Tibial nerve (tissue), 4 donors: ENCODE measurements at regions not wholly inside any gene's neighbourhood (a gene's known extent, or its start where the extent isn't known, plus 50 kb on each side); places are given as distances from the start of the nearest gene placed in this dataset.

Source experiments
- DNase-seq, 2 donors: peaks; one replicate each; pipeline ENCODE4 v3.0.0-alpha.2; 2019; ENCODE audit warnings: low spot score in 2 of 2
- H3K27ac ChIP-seq, 4 donors: fragments of 200-600 bp; sonication (generic) in 3 of 4; one replicate each; pipeline ENCODE4 v1.5.1; 2017 to 2019; ENCODE audit warnings: mild to moderate bottlenecking in 1 of 4
- H3K27me3 ChIP-seq, 2 donors: fragments of 200-600 bp; sonication (generic) in 1 of 2; one replicate each; pipeline versions ENCODE4 v1.5.1 to v1.6.0; 2017 to 2019
- H3K36me3 ChIP-seq, 3 donors: fragments of 200-600 bp; sonication (generic); one replicate each; pipeline ENCODE4 v1.5.1; 2018 to 2019
- H3K4me1 ChIP-seq, 4 donors: fragments of 200-600 bp; sonication (generic) in 3 of 4; one replicate each; pipeline ENCODE4 v1.5.1; 2017 to 2019
- H3K4me3 ChIP-seq, 4 donors: fragments of 200-600 bp; sonication (generic) in 3 of 4; one replicate each; pipeline ENCODE4 v1.5.1; 2017 to 2019; ENCODE audit warnings: mild to moderate bottlenecking in 1 of 4, moderate library complexity in 1 of 4
- H3K9me3 ChIP-seq, 4 donors: fragments of 200-600 bp; sonication (generic) in 3 of 4; one replicate each; pipeline ENCODE4 v1.5.1; 2017 to 2019
- EP300 ChIP-seq, 2 donors: sonication (generic); formaldehyde crosslinking; IDR thresholded peaks; one replicate each; pipeline ENCODE4 v1.6.1; 2017; ENCODE audit warnings: antibody characterized with exemption in 2 of 2, mild to moderate bottlenecking in 1 of 2
- POLR2A ChIP-seq, 2 donors: fragments of 450-650 bp; IDR thresholded peaks; one replicate each; pipeline ENCODE4 v1.6.1; 2017; ENCODE audit warnings: antibody characterized with exemption in 2 of 2, mild to moderate bottlenecking in 2 of 2, moderate library complexity in 2 of 2
- WGBS, 2 donors: methylation state at CpG; one replicate each; pipeline ENCODE4 v1.1.5; 2018; 5-methylcytosine and 5-hydroxymethylcytosine counted together
- TF ChIP-seq, protein P1 (sequence below), 5 experiments: fragments of 200-600 bp in 3 of 5; fragments of 450-650 bp in 2 of 5; sonication (generic) in 3 of 5; IDR thresholded peaks; one replicate each; pipeline ENCODE4 v1.5.1; 2016 to 2019; ENCODE audit warnings: antibody characterized with exemption in 5 of 5, mild to moderate bottlenecking in 3 of 5, moderate library complexity in 2 of 5

DNA sequence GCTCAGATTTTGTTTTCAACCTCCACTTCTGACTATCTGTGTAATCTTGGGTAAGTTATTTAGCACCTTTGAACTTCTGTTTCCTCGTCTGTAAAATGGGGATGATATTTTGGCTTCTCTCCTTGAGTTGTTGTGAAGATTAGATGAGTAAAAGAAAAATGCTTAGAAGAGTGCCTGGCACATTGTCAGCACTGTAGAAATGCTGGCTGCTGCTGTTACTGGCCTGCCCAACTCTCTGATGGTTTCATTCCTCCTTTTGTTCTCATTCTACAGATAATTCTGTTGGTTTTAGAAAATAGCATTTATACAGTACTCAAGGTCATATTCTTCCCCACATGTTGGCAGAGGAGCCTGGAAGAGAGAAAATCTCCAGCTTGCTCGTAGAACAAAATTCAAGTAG is 547.2 kb upstream of the JAG1 start:
- 38 to 39% methylated on average over 2 of the region's 2 CpGs for WGBS, 2 donors
- Histone ChIP-seq H3K9me3 (no peaks in the 10 kb centered on the region), H3K4me1 (peaks cover 0 to 14% (median 2%) of the 10 kb centered on the region in 4 donors), H3K36me3 (no peaks in the 10 kb centered on the region), H3K27me3 (no peaks in the 10 kb centered on the region), H3K27ac (no peak overlapping the region), H3K4me3 (no peak overlapping the region)
- no peak for DNase-seq
- no peak for TF ChIP-seq POLR2A (IDR thresholded peaks at IDR 0.05)
- no peak for TF ChIP-seq EP300 (IDR thresholded peaks at IDR 0.05)
- TF ChIP-seq, protein P1, sequence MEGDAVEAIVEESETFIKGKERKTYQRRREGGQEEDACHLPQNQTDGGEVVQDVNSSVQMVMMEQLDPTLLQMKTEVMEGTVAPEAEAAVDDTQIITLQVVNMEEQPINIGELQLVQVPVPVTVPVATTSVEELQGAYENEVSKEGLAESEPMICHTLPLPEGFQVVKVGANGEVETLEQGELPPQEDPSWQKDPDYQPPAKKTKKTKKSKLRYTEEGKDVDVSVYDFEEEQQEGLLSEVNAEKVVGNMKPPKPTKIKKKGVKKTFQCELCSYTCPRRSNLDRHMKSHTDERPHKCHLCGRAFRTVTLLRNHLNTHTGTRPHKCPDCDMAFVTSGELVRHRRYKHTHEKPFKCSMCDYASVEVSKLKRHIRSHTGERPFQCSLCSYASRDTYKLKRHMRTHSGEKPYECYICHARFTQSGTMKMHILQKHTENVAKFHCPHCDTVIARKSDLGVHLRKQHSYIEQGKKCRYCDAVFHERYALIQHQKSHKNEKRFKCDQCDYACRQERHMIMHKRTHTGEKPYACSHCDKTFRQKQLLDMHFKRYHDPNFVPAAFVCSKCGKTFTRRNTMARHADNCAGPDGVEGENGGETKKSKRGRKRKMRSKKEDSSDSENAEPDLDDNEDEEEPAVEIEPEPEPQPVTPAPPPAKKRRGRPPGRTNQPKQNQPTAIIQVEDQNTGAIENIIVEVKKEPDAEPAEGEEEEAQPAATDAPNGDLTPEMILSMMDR (IDR thresholded peaks at IDR 0.05) = no peak

DNA sequence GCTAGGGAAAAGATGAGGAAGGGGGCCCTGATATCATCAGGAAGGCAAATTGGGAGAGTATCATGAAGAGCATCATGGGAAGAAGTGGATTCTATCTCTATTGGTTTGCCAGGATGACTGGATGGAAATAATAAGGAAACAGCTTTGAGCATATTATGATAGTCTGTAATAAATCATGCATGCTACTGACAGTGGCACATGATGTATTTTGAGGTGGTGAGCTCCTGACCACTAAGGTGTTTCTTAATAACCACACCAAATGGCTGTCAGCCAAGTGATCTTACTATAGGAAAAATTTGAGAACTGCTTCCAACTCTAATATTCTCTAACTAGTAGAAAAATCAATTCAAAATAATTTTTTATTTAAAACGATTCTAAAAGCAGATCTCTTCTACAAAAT is 548.4 kb upstream of the JAG1 start:
- Histone ChIP-seq H3K27ac (no peak overlapping the region), H3K36me3 (no peaks in the 10 kb centered on the region), H3K27me3 (no peaks in the 10 kb centered on the region), H3K4me1 (peaks cover 0 to 4% (median 0%) of the 10 kb centered on the region in 4 donors), H3K4me3 (no peak overlapping the region), H3K9me3 (no peaks in the 10 kb centered on the region)
- 80 to 92% methylated on average over 1 of the region's 1 CpG for WGBS, 2 donors
- TF ChIP-seq EP300 (IDR thresholded peaks at IDR 0.05) = no peak
- TF ChIP-seq, protein P1 (IDR thresholded peaks at IDR 0.05) = no peak
- TF ChIP-seq POLR2A (IDR thresholded peaks at IDR 0.05) = no peak
- DNase-seq = no peak

DNA sequence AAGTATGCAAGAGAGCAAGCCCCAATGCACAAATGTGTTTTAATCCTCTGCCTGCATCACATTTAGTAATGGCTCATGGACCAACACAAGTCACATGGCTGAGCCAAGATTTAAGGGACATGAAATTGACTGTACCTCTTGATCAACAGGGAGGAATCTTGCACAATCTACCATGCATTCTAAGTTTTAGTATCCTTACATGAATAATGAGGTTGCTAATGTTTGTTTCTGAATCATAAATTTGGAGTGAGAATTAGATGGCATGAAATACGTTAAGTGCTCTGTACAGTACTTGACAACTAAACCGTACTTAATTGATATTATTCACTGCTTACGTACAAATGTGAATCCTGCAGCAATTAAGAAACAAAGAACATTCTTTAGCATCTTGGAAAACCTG is 553.8 kb upstream of the JAG1 start:
- TF ChIP-seq EP300 (IDR thresholded peaks at IDR 0.05) (no peak), POLR2A (IDR thresholded peaks at IDR 0.05) (no peak)
- TF ChIP-seq, protein P1 (IDR thresholded peaks at IDR 0.05) = no peak
- Histone ChIP-seq H3K4me1 (peaks cover 0 to 12% (median 6%) of the 10 kb centered on the region in 4 donors), H3K9me3 (no peaks in the 10 kb centered on the region), H3K36me3 (no peaks in the 10 kb centered on the region), H3K4me3 (no peak overlapping the region), H3K27ac (no peak overlapping the region), H3K27me3 (no peaks in the 10 kb centered on the region)
- no peak for DNase-seq
- 96 to 97% methylated on average over 3 of the region's 3 CpGs for WGBS, 2 donors

DNA sequence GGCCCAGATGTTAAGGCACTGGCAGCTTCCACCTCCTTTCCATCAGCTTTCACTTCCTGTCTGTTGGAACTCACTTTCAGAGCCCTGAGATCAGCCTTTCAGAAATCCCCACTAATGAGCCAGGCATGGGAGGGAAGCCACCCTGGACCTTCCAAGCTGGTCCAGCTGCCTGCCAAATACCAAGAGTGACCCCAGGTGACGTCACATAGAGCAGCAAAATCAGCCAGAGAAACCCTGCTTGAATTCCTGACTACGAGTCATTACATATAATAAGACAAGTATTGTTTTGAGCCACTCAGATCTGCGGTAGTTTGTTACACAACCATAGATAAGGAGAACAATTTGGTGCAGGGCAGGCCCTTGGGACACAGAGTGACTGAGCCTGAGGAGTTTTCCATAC is 556.0 kb upstream of the JAG1 start:
- Histone ChIP-seq H3K4me1 (peaks cover 0 to 22% (median 6%) of the 10 kb centered on the region in 4 donors), H3K36me3 (no peaks in the 10 kb centered on the region), H3K4me3 (no peak overlapping the region), H3K27me3 (no peaks in the 10 kb centered on the region), H3K9me3 (no peaks in the 10 kb centered on the region), H3K27ac (peak overlapping the region in 2 of 4 donors; percentile 21 to 77)
- TF ChIP-seq, protein P1 (IDR thresholded peaks at IDR 0.05) = no peak
- TF ChIP-seq EP300 (IDR thresholded peaks at IDR 0.05) = peak in 1 of 2 donors; percentile 24
- 2 to 15% methylated on average over 3 of the region's 3 CpGs for WGBS, 2 donors
- peak in 1 of 2 donors; percentile 15 for DNase-seq

DNA sequence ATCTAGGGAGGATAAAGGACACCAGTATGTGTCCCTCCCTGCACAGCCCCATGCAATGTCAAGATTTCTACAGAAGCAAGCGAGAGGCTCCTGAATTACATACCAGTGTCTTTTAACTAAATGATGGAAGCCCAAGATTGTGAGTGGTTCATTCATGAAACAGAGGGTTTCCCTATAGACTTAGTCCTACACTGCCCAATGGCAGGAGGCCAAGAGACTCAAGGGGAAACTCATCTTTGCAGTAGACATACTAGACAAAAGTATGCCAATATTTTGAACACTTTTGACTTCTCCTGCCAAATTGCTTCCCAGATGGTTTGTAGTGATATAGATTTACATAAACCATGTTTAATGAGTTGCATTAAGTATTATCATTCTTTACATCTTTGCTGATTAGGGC is 557.2 kb upstream of the JAG1 start:
- no peaks in the 10 kb centered on the region for H3K27me3 ChIP-seq
- WGBS, 2 donors = 74 to 88% methylated on average over 1 of the region's 1 CpG
- DNase-seq = no peak
- no peaks in the 10 kb centered on the region for H3K9me3 ChIP-seq
- no peak overlapping the region for H3K27ac ChIP-seq
- peaks cover 0 to 29% (median 6%) of the 10 kb centered on the region in 4 donors for H3K4me1 ChIP-seq
- no peak for TF ChIP-seq POLR2A (IDR thresholded peaks at IDR 0.05)
- TF ChIP-seq, protein P1 (IDR thresholded peaks at IDR 0.05) = no peak
- no peak for TF ChIP-seq EP300 (IDR thresholded peaks at IDR 0.05)
- H3K36me3 ChIP-seq = no peaks in the 10 kb centered on the region
- H3K4me3 ChIP-seq = no peak overlapping the region
